MM.1S (cell line): ENCODE measurements at regions not wholly inside any gene's neighbourhood (a gene's known extent, or its start where the extent isn't known, plus 50 kb on each side); places are given as distances from the start of the nearest gene placed in this dataset.

Source experiments
- EZH2 ChIP-seq: fragments of 300-600 bp; sonication (generic); optimal IDR thresholded peaks from 2 replicates; pipeline ENCODE3; 2017; ENCODE audit warnings: low read depth, mild to moderate bottlenecking, antibody characterized with exemption, low read length, mixed read lengths
- EZH2phosphoT487 ChIP-seq: fragments of 300-600 bp; sonication (generic); IDR thresholded peaks from 2 replicates; pipeline ENCODE4 v1.6.1; 2018; ENCODE audit warnings: antibody characterized with exemption, low read length
- TF ChIP-seq, protein P1 (sequence below): fragments of 300-600 bp; sonication (generic); IDR thresholded peaks from 2 replicates; pipeline ENCODE4 v1.5.1; 2016; ENCODE audit warnings: antibody characterized with exemption, low read length, mixed read lengths

DNA sequence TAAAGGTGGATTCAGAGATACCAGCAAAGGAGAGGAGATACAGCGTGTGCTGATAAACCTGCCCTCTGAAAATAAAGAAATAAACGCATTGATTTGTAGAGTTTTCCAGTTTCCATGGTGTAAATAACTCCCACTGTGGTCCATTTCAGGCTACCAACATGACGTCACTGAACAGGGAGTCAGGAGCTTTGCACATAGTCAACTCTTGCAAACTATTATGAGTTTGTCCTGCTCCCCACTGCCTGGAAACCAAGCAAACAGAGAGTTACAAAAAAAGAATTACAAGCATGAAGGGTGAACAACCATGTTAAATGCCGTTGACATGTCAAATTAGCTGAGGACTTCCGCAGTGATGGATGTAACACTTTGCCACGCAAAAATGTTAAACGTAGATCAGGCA is 70.4 kb upstream of the GATA2 start:
- TF ChIP-seq, protein P1, sequence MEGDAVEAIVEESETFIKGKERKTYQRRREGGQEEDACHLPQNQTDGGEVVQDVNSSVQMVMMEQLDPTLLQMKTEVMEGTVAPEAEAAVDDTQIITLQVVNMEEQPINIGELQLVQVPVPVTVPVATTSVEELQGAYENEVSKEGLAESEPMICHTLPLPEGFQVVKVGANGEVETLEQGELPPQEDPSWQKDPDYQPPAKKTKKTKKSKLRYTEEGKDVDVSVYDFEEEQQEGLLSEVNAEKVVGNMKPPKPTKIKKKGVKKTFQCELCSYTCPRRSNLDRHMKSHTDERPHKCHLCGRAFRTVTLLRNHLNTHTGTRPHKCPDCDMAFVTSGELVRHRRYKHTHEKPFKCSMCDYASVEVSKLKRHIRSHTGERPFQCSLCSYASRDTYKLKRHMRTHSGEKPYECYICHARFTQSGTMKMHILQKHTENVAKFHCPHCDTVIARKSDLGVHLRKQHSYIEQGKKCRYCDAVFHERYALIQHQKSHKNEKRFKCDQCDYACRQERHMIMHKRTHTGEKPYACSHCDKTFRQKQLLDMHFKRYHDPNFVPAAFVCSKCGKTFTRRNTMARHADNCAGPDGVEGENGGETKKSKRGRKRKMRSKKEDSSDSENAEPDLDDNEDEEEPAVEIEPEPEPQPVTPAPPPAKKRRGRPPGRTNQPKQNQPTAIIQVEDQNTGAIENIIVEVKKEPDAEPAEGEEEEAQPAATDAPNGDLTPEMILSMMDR: no peak
- no peak for TF ChIP-seq EZH2
- TF ChIP-seq EZH2phosphoT487: no peak
